Spleen (tissue), 7 donors: ENCODE measurements at regions not wholly inside any gene's neighbourhood (a gene's known extent, or its start where the extent isn't known, plus 50 kb on each side); places are given as distances from the start of the nearest gene placed in this dataset.

Source experiments
- CTCF ChIP-seq, 11 experiments: fragments of 200-600 bp in 7 of 11; fragments of 450-650 bp in 4 of 11; sonication (generic) in 4 of 11; IDR thresholded peaks in 8 of 11; conservative IDR thresholded peaks in 3 of 11; 1 replicate in 7 of 11; 2 replicates in 4 of 11; pipeline versions ENCODE4 v1.4.0 to v1.8.0; 2016 to 2021; ENCODE audit warnings: antibody characterized with exemption in 11 of 11, inconsistent platforms in 4 of 11, mild to moderate bottlenecking in 1 of 11
- POLR2A ChIP-seq, 3 donors: fragments of 450-650 bp; IDR thresholded peaks; one replicate each; pipeline ENCODE4 v1.5.1; 2017; ENCODE audit warnings: antibody characterized with exemption in 3 of 3, mild to moderate bottlenecking in 1 of 3
- donor health status: DM: no; HTN: no; CAD: no; lungs with moderate emphysema.
- donor health status: DM: no; HTN: no; CAD: no.
- donor health status: DM: no; HTN: no; CAD: no.

- no peak for TF ChIP-seq CTCF (IDR thresholded peaks at IDR 0.05 in 8 of 11, conservative IDR thresholded peaks at IDR 0.05 in 3 of 11)
- no peak for TF ChIP-seq POLR2A (IDR thresholded peaks at IDR 0.05)
Measured at GRCh38 chr3:88509582-88509981, 359.8 kb downstream of the C3orf38 start.
